ENCODE measurements at regions not wholly inside any gene's neighbourhood (a gene's known extent, or its start where the extent isn't known, plus 50 kb on each side); places are given as distances from the start of the nearest gene placed in this dataset.

DNA sequence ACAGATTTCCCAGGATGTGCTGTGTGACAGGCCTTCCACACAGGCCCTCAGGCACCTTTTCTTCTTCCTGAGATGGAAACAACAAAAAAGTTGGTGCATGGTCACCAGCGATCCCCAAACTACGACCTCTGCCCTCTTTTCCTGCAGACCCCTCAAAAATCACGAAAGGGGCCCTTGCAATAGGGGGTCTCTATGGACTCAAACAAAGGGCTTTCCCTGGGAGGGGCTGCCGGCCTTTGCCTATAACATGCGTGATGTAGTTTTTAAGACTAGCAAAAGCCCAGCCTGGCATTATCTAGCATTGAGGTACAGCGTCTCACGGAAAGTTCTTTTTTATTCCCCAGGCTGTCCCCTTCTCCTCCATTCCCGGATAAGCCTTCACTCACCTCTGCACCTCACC lies 71.2 kb downstream of the DIO3 start:
- 83 to 89% (median 84%) methylated on average over 8 of the region's 8 CpGs for WGBS, 3 donors
- H3K4me1 ChIP-seq (ENCODE audit: control insufficient read depth in 3 of 3, insufficient read depth in 2 of 3, low read depth in 1 of 3, low read length in 2 of 3), result peaks cover 0 to 12% (median 0%) of the 10 kb centered on the region in 3 donors
- no peak overlapping the region for H3K4me3 ChIP-seq (ENCODE audit: low read depth in 1 of 3, low read length in 3 of 3)
- H3K9me3 ChIP-seq (ENCODE audit: control insufficient read depth in 2 of 2, insufficient read depth in 1 of 2, low read depth in 1 of 2, low read length in 1 of 2), result no peaks in the 10 kb centered on the region
- H3K27me3 ChIP-seq (ENCODE audit: control insufficient read depth in 3 of 3, insufficient read depth in 3 of 3, low read length in 3 of 3), result peaks cover 0 to 4% (median 0%) of the 10 kb centered on the region in 3 donors
- FAIRE-seq, result no peak
- no peak overlapping the region for H3K27ac ChIP-seq (ENCODE audit: low read depth in 1 of 3, low read length in 2 of 3)
- DNase-seq, result no peak
- no peaks in the 10 kb centered on the region for H3K36me3 ChIP-seq (ENCODE audit: control insufficient read depth in 3 of 3, insufficient read depth in 2 of 3, low read depth in 1 of 3, low read length in 3 of 3)

DNA sequence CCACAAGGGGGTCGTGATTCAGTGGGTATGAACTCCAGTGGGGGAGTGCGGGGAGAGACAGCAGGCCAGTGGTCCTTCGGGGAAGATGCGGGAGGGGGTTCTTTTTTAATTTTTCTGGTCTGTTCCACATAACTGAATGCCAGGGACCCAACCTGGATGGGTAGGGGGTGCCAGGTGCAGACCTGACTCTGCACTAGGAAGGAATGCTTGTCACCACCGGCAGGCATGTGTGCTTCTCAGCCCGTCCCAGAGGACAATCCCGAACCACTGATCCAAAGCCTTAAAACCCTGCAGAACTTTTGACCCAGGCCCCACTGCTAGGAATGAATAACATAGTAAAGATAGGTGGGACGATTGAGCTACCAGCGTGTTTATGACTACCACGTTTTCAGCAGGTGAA lies 72.0 kb downstream of the DIO3 start:
- WGBS, 3 donors, result 57 to 78% (median 61%) methylated on average over 10 of the region's 10 CpGs

GRCh38 chr14:101634202-101634849 lies 73.0 kb downstream of the DIO3 start:
- Histone ChIP-seq H3K4me3 (ENCODE audit: low read depth in 1 of 3, low read length in 3 of 3) (no peak overlapping the region), H3K27ac (ENCODE audit: low read depth in 1 of 3, low read length in 2 of 3) (no peak overlapping the region), H3K27me3 (ENCODE audit: control insufficient read depth in 3 of 3, insufficient read depth in 3 of 3, low read length in 3 of 3) (peaks cover 0 to 4% (median 2%) of the 10 kb centered on the region in 3 donors), H3K36me3 (ENCODE audit: control insufficient read depth in 3 of 3, insufficient read depth in 2 of 3, low read depth in 1 of 3, low read length in 3 of 3) (no peaks in the 10 kb centered on the region), H3K9me3 (ENCODE audit: control insufficient read depth in 2 of 2, insufficient read depth in 1 of 2, low read depth in 1 of 2, low read length in 1 of 2) (no peaks in the 10 kb centered on the region), H3K4me1 (ENCODE audit: control insufficient read depth in 3 of 3, insufficient read depth in 2 of 3, low read depth in 1 of 3, low read length in 2 of 3) (peaks cover 0 to 6% (median 0%) of the 10 kb centered on the region in 3 donors)
- DNase-seq, result no peak
- WGBS, 3 donors, result 74 to 81% (median 76%) methylated on average over 18 to 20 of the region's 20 CpGs
- no peak for FAIRE-seq

More for the DNA sequence above, 72.0 kb downstream of the DIO3 start:
- H3K27me3 ChIP-seq (ENCODE audit: control insufficient read depth in 3 of 3, insufficient read depth in 3 of 3, low read length in 3 of 3), result peaks cover 0 to 4% (median 0%) of the 10 kb centered on the region in 3 donors
- DNase-seq (no peak), FAIRE-seq (no peak)
- H3K4me1 ChIP-seq (ENCODE audit: control insufficient read depth in 3 of 3, insufficient read depth in 2 of 3, low read depth in 1 of 3, low read length in 2 of 3), result peaks cover 0 to 12% (median 0%) of the 10 kb centered on the region in 3 donors
- H3K36me3 ChIP-seq (ENCODE audit: control insufficient read depth in 3 of 3, insufficient read depth in 2 of 3, low read depth in 1 of 3, low read length in 3 of 3), result no peaks in the 10 kb centered on the region
- H3K9me3 ChIP-seq (ENCODE audit: control insufficient read depth in 2 of 2, insufficient read depth in 1 of 2, low read depth in 1 of 2, low read length in 1 of 2), result no peaks in the 10 kb centered on the region
- H3K4me3 ChIP-seq (ENCODE audit: low read depth in 1 of 3, low read length in 3 of 3), result no peak overlapping the region
- no peak overlapping the region for H3K27ac ChIP-seq (ENCODE audit: low read depth in 1 of 3, low read length in 2 of 3)

DNA sequence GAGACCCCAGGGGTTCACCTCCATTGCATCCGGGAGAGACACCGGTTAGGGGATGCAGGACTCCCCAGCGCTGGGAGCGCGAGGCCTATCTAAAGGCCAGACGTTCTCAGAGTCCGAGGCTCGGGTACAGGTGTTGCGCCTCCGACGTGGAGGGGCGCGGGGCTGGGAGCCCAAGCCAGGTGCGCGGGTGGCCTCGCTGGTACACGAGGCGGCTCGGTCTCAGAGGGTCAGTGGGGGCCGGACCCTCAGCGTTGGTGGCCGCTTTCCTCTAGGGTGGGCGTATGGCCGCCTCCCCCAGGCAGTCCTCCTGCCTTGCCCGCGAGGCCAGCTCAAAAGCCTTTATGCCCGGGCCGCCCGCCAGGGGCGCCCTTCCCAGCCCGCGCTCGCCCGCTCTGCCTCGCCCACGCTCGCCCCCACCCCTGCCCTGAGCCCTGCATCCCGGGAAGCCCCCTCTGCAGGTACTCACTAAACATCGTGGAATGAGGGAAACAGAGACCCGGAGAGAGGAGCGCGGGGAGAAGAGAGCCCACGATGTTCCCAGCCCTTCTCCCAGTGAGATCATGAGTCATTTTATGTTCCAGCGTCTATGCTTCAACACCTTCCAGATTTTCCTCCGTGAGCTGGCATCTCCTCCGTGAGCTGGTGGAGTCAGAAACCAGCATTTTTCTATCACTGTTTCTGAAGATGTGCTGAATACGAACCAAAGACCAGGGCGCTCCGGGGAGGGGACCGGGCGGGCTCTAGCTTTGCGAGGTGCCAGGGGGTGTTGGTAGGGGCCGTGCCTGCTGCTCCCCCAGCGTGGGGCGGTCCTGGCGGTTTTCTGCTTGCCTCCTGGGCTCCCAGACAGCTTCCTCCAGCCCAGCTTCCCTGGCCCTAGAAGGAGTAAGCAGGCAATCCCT lies 73.8 kb downstream of the DIO3 start:
- WGBS, 3 donors, result 89 to 92% (median 90%) methylated on average over 44 to 56 of the region's 56 CpGs
- DNase-seq, result no peak
- H3K27ac ChIP-seq (ENCODE audit: low read depth in 1 of 3, low read length in 2 of 3), result no peak overlapping the region
- no peaks in the 10 kb centered on the region for H3K4me1 ChIP-seq (ENCODE audit: control insufficient read depth in 3 of 3, insufficient read depth in 2 of 3, low read depth in 1 of 3, low read length in 2 of 3)
- H3K36me3 ChIP-seq (ENCODE audit: control insufficient read depth in 3 of 3, insufficient read depth in 2 of 3, low read depth in 1 of 3, low read length in 3 of 3), result no peaks in the 10 kb centered on the region
- no peak for FAIRE-seq
- H3K4me3 ChIP-seq (ENCODE audit: low read depth in 1 of 3, low read length in 3 of 3), result no peak overlapping the region
- H3K27me3 ChIP-seq (ENCODE audit: control insufficient read depth in 3 of 3, insufficient read depth in 3 of 3, low read length in 3 of 3), result peaks cover 0 to 4% (median 3%) of the 10 kb centered on the region in 3 donors
- H3K9me3 ChIP-seq (ENCODE audit: control insufficient read depth in 2 of 2, insufficient read depth in 1 of 2, low read depth in 1 of 2, low read length in 1 of 2), result no peaks in the 10 kb centered on the region

DNA sequence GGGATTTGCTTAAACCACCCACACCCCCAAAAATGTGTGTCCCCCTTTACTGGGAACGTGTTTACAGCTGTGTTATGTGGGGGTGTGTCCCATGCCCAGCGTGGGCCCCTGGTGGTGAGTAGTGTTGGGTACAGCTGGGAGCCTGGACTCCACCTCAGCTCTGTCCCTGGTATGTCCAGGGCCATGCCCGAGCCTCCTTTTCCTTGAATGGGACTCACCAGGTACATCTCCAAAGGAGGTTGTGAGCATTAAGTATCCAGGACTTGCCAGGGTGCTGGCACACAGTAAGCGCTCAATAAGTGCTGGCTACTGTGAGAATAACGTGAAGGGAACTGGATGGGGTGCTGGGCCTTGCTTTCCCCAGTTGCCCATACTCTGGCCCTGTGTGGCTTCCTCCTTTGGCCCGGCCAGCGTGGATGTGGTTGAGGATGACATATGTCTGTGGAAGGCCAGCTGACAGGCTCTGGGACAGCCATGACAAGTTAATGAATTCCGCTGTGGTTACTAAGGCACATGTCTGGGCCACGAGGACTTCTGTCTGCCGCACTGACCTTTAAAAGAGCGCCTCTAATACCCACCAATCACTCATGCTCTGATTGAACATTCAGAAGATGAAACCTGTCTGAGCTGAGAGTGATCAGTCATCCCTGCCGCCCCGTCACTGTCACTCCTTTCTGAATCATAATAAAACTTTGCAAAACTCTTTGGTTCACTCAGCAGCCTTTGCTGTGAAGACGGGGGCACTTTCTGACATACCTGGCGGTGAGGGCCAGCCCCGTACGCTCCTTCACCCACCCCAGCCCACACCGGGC lies 74.7 kb downstream of the DIO3 start:
- no peaks in the 10 kb centered on the region for H3K4me1 ChIP-seq (ENCODE audit: control insufficient read depth in 3 of 3, insufficient read depth in 2 of 3, low read depth in 1 of 3, low read length in 2 of 3)
- peaks cover 0 to 4% (median 3%) of the 10 kb centered on the region in 3 donors for H3K27me3 ChIP-seq (ENCODE audit: control insufficient read depth in 3 of 3, insufficient read depth in 3 of 3, low read length in 3 of 3)
- no peak overlapping the region for H3K4me3 ChIP-seq (ENCODE audit: low read depth in 1 of 3, low read length in 3 of 3)
- H3K9me3 ChIP-seq (ENCODE audit: control insufficient read depth in 2 of 2, insufficient read depth in 1 of 2, low read depth in 1 of 2, low read length in 1 of 2), result no peaks in the 10 kb centered on the region
- no peak overlapping the region for H3K27ac ChIP-seq (ENCODE audit: low read depth in 1 of 3, low read length in 2 of 3)
- no peak for FAIRE-seq
- 70 to 79% (median 74%) methylated on average over 18 of the region's 18 CpGs for WGBS, 3 donors
- DNase-seq, result no peak
- no peaks in the 10 kb centered on the region for H3K36me3 ChIP-seq (ENCODE audit: control insufficient read depth in 3 of 3, insufficient read depth in 2 of 3, low read depth in 1 of 3, low read length in 3 of 3)

DNA sequence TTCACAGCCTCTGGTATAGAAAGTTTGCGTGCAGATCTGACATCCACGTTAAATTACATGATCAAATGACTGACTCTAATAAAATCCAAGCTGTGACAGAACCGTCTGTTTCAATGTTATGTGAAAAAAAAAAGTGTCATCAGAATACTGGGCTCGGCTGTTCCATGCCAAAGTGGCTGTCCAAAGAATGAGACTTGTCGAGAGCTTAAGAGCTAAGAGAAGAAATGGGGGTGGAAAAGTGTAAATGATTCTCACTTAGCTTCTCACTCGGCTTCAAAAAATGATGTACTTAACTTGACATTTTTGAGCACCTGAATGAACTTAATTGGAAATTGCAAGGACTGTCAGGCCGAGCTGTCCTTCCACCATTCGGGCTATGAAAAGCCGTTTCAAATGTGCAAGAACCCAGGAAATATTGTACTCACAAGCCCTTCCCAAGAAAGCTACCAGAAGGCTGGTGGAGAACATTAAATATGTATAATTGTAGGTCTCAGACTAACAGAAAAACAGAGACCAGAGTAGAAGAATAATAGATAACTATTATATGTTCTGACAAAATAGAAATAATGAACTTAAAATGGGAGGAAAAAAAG lies 78.0 kb downstream of the DIO3 start:
- WGBS, 3 donors, result 76 to 85% (median 77%) methylated on average over 9 of the region's 9 CpGs
- Histone ChIP-seq H3K4me3 (ENCODE audit: low read depth in 1 of 3, low read length in 3 of 3) (no peak overlapping the region), H3K27ac (ENCODE audit: low read depth in 1 of 3, low read length in 2 of 3) (no peak overlapping the region), H3K4me1 (ENCODE audit: control insufficient read depth in 3 of 3, insufficient read depth in 2 of 3, low read depth in 1 of 3, low read length in 2 of 3) (no peaks in the 10 kb centered on the region), H3K36me3 (ENCODE audit: control insufficient read depth in 3 of 3, insufficient read depth in 2 of 3, low read depth in 1 of 3, low read length in 3 of 3) (no peaks in the 10 kb centered on the region), H3K27me3 (ENCODE audit: control insufficient read depth in 3 of 3, insufficient read depth in 3 of 3, low read length in 3 of 3) (peaks cover 0 to 4% (median 3%) of the 10 kb centered on the region in 3 donors), H3K9me3 (ENCODE audit: control insufficient read depth in 2 of 2, insufficient read depth in 1 of 2, low read depth in 1 of 2, low read length in 1 of 2) (no peaks in the 10 kb centered on the region)
- DNase-seq, result no peak
- FAIRE-seq, result no peak

- H3K9me3 ChIP-seq (ENCODE audit: control insufficient read depth in 2 of 2, insufficient read depth in 1 of 2, low read depth in 1 of 2, low read length in 1 of 2), result no peaks in the 10 kb centered on the region
- no peak overlapping the region for H3K4me3 ChIP-seq (ENCODE audit: low read depth in 1 of 3, low read length in 3 of 3)
- no peaks in the 10 kb centered on the region for H3K36me3 ChIP-seq (ENCODE audit: control insufficient read depth in 3 of 3, insufficient read depth in 2 of 3, low read depth in 1 of 3, low read length in 3 of 3)
- no peaks in the 10 kb centered on the region for H3K4me1 ChIP-seq (ENCODE audit: control insufficient read depth in 3 of 3, insufficient read depth in 2 of 3, low read depth in 1 of 3, low read length in 2 of 3)
- no peak for DNase-seq
- peaks cover 0 to 3% (median 0%) of the 10 kb centered on the region in 3 donors for H3K27me3 ChIP-seq (ENCODE audit: control insufficient read depth in 3 of 3, insufficient read depth in 3 of 3, low read length in 3 of 3)
- WGBS, 3 donors, result 91 to 93% (median 93%) methylated on average over 6 of the region's 6 CpGs
- no peak for FAIRE-seq
- H3K27ac ChIP-seq (ENCODE audit: low read depth in 1 of 3, low read length in 2 of 3), result no peak overlapping the region
Measured at GRCh38 chr14:101643651-101644050, 82.4 kb downstream of the DIO3 start.

DNA sequence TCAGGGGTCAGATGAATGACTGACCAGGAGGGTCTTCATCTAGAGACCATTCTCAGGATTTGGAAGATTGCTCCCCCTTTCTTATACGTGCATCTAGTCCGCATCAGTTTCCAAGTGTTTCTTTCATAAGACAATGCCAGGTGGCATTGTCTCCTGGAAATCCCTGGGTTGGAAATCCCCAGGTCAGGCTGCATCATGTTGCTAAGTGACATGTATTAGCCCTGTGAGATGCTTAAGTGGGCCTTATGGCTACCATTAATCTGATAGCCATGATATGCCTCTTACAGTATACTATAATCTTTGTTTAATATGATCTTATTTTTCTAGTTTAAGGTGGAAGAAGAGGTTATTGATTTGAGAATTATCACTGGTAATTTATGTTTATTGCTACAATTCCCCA lies 92.8 kb downstream of the DIO3 start:
- Histone ChIP-seq H3K27ac (ENCODE audit: low read depth in 1 of 3, low read length in 2 of 3) (no peak overlapping the region), H3K27me3 (ENCODE audit: control insufficient read depth in 3 of 3, insufficient read depth in 3 of 3, low read length in 3 of 3) (peaks cover 0 to 11% (median 4%) of the 10 kb centered on the region in 3 donors), H3K36me3 (ENCODE audit: control insufficient read depth in 3 of 3, insufficient read depth in 2 of 3, low read depth in 1 of 3, low read length in 3 of 3) (no peaks in the 10 kb centered on the region), H3K4me1 (ENCODE audit: control insufficient read depth in 3 of 3, insufficient read depth in 2 of 3, low read depth in 1 of 3, low read length in 2 of 3) (no peaks in the 10 kb centered on the region), H3K9me3 (ENCODE audit: control insufficient read depth in 2 of 2, insufficient read depth in 1 of 2, low read depth in 1 of 2, low read length in 1 of 2) (peaks cover 0 to under 1% of the 10 kb centered on the region in 2 donors), H3K4me3 (ENCODE audit: low read depth in 1 of 3, low read length in 3 of 3) (no peak overlapping the region)
- WGBS, 3 donors, result 81 to 91% (median 81%) methylated on average over 2 of the region's 2 CpGs
- no peak for DNase-seq
- FAIRE-seq, result no peak
